ENCODE measurements at regions not wholly inside any gene's neighbourhood (a gene's known extent, or its start where the extent isn't known, plus 50 kb on each side); places are given as distances from the start of the nearest gene placed in this dataset.
"Not testable (repeated sequence)": the region's sequence is repeated elsewhere in the genome, so short reads cannot be mapped to it uniquely, and the experiment has no call there.

GRCh38 chrX:122641136-122641535 lies 542.9 kb upstream of the GRIA3 start:
- no peak for DNase-seq (ENCODE audit: low spot score)
- no peak for TF ChIP-seq CTCF (IDR thresholded peaks at IDR 0.05; ENCODE audit: borderline replicate concordance, control extremely low read depth, extremely low read depth, insufficient read depth, missing control alignments)
- in situ Hi-C loops (cut with MboI; ENCODE audit: low sequenced_read_pairs, unreplicated experiment) = no loop called here

GRCh38 chrX:122641826-122642225 lies 542.3 kb upstream of the GRIA3 start:
- in situ Hi-C loops (cut with MboI; ENCODE audit: low sequenced_read_pairs, unreplicated experiment) = no loop called here
- no peak for TF ChIP-seq CTCF (IDR thresholded peaks at IDR 0.05; ENCODE audit: borderline replicate concordance, control extremely low read depth, extremely low read depth, insufficient read depth, missing control alignments)
- DNase-seq (ENCODE audit: low spot score) = no peak

- DNase-seq (ENCODE audit: low spot score); in situ Hi-C loops (cut with MboI; ENCODE audit: low sequenced_read_pairs, unreplicated experiment): not testable (repeated sequence)
Measured at GRCh38 chrX:122655256-122655655, 528.8 kb upstream of the GRIA3 start.

- DNase-seq (ENCODE audit: low spot score) = no peak
- no peak for TF ChIP-seq CTCF (IDR thresholded peaks at IDR 0.05; ENCODE audit: borderline replicate concordance, control extremely low read depth, extremely low read depth, insufficient read depth, missing control alignments)
- in situ Hi-C loops (cut with MboI; ENCODE audit: low sequenced_read_pairs, unreplicated experiment) = no loop called here
Measured at GRCh38 chrX:122666601-122667000, 517.5 kb upstream of the GRIA3 start.

- no peak for TF ChIP-seq CTCF (IDR thresholded peaks at IDR 0.05; ENCODE audit: borderline replicate concordance, control extremely low read depth, extremely low read depth, insufficient read depth, missing control alignments)
- in situ Hi-C loops (cut with MboI; ENCODE audit: low sequenced_read_pairs, unreplicated experiment) = no loop called here
Measured at GRCh38 chrX:122667667-122668066, 516.4 kb upstream of the GRIA3 start.

GRCh38 chrX:122703762-122704161 lies 480.3 kb upstream of the GRIA3 start:
- no peak for TF ChIP-seq CTCF (IDR thresholded peaks at IDR 0.05; ENCODE audit: borderline replicate concordance, control extremely low read depth, extremely low read depth, insufficient read depth, missing control alignments)
- DNase-seq (ENCODE audit: low spot score) = no peak
- in situ Hi-C loops (cut with MboI; ENCODE audit: low sequenced_read_pairs, unreplicated experiment) = no loop called here

More at GRCh38 chrX:122667667-122668066, 516.4 kb upstream of the GRIA3 start:
- DNase-seq (ENCODE audit: low spot score) = no peak

- in situ Hi-C loops (cut with MboI; ENCODE audit: low sequenced_read_pairs, unreplicated experiment) = no loop called here
- DNase-seq (ENCODE audit: low spot score) = no peak
- TF ChIP-seq CTCF (IDR thresholded peaks at IDR 0.05; ENCODE audit: borderline replicate concordance, control extremely low read depth, extremely low read depth, insufficient read depth, missing control alignments) = no peak
Measured at GRCh38 chrX:122739770-122740169, 444.3 kb upstream of the GRIA3 start.
